ENCODE measurements at regions not wholly inside any gene's neighbourhood (a gene's known extent, or its start where the extent isn't known, plus 50 kb on each side); places are given as distances from the start of the nearest gene placed in this dataset.

DNA sequence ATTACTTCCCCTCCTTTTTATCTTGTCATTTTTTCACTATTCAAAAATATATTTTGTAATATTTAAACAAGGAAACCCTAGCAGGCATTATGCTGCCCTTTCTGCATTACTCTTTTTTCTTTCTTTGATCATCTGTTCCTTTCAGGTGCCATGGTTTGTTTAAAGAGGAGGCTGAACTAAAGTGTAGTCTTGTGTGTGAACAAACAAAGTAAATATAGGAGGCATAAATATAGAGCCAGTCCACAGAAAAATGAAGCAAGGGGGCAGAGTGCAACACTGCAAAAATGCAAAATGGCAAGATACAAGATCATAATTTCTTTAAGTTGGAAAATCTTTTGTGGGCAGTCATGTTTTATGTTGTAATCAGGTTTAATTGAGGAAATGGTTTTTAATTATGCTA, 947.3 kb upstream of the COX7C start:
- no peaks in the 10 kb centered on the region for H3K4me1 Mint-ChIP-seq (ENCODE audit: low read depth, unreplicated experiment)
- H3K4me3 Mint-ChIP-seq (ENCODE audit: low read depth, unreplicated experiment): no peak overlapping the region
- peaks cover 7% of the 10 kb centered on the region for H3K9me3 Mint-ChIP-seq (ENCODE audit: low read depth, unreplicated experiment)
- H3K36me3 Mint-ChIP-seq (ENCODE audit: insufficient read depth, unreplicated experiment): no peaks in the 10 kb centered on the region
- no peak for DNase-seq
- intact Hi-C loops (cut with micrococcal nuclease; ENCODE audit: unreplicated experiment): no loop called here
- TF ChIP-seq, protein P1, sequence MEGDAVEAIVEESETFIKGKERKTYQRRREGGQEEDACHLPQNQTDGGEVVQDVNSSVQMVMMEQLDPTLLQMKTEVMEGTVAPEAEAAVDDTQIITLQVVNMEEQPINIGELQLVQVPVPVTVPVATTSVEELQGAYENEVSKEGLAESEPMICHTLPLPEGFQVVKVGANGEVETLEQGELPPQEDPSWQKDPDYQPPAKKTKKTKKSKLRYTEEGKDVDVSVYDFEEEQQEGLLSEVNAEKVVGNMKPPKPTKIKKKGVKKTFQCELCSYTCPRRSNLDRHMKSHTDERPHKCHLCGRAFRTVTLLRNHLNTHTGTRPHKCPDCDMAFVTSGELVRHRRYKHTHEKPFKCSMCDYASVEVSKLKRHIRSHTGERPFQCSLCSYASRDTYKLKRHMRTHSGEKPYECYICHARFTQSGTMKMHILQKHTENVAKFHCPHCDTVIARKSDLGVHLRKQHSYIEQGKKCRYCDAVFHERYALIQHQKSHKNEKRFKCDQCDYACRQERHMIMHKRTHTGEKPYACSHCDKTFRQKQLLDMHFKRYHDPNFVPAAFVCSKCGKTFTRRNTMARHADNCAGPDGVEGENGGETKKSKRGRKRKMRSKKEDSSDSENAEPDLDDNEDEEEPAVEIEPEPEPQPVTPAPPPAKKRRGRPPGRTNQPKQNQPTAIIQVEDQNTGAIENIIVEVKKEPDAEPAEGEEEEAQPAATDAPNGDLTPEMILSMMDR (IDR thresholded peaks at IDR 0.05; ENCODE audit: unreplicated experiment): no peak
- H3K27me3 Mint-ChIP-seq (ENCODE audit: unreplicated experiment): no peaks in the 10 kb centered on the region
- H3K27ac Mint-ChIP-seq (ENCODE audit: unreplicated experiment): no peak overlapping the region
- CTCF ChIA-PET: no interaction called here
- BruUV-seq (replicated peaks): no TSS peak

DNA sequence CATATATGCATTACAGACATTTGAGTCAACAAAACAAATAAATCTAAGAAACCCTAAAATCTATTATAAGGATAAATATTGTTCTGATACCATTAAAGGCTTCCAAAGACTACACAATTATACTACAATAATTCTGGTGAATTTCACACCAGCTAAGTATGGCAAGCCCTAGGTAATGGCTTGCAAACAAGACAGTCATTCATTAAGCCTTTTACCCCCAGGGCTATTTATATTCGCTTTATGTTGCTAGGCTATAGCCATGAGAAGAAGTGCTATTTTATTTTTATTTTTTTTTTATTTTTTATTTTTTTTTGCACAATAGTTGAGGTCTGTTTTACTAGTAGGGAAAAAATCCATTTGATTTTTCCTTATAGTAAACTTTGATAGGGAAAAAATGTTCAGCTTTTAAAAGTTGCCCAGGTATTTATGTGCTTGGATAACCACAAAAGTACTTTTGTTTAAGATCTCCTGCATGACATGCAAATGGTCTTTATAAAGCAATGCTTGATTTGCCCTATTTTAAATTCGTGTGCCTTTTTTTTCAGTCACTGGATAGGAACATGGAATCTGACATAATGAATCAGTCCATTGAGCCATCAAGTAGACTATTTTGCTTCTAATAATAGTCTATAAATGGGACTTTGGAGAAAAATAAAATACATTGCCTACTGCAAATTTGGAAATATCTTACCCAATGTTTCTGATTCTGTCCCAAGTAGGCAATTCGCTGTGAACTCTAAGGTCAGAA, 946.3 kb upstream of the COX7C start:
- Mint-ChIP-seq H3K4me3 (ENCODE audit: low read depth, unreplicated experiment) (no peak overlapping the region), H3K36me3 (ENCODE audit: insufficient read depth, unreplicated experiment) (no peaks in the 10 kb centered on the region), H3K4me1 (ENCODE audit: low read depth, unreplicated experiment) (no peaks in the 10 kb centered on the region), H3K9me3 (ENCODE audit: low read depth, unreplicated experiment) (peaks cover 2% of the 10 kb centered on the region), H3K27ac (ENCODE audit: unreplicated experiment) (no peak overlapping the region), H3K27me3 (ENCODE audit: unreplicated experiment) (no peaks in the 10 kb centered on the region)
- no TSS peak for BruUV-seq (replicated peaks)
- no peak for DNase-seq
- CTCF ChIA-PET: no interaction called here
- intact Hi-C loops (cut with micrococcal nuclease; ENCODE audit: unreplicated experiment): no loop called here
- TF ChIP-seq, protein P1 (IDR thresholded peaks at IDR 0.05; ENCODE audit: unreplicated experiment): no peak

DNA sequence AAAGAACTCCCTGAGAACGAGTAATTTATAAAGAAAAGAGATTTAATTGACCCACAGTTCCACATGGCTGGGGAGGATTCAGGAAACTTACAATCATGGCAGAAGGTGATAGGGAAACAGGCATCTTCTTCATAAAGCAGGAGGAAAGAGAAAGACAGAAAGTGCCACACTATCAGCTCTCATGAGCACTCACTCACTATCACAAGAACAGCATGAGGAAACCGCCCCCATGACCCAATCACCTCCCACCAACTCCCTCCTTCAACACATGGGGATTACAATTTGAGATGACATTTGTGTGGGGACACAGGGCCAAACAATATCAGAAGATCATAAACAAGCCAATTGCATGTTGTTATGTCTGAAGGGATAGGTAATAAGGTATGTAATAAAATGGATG, 935.9 kb upstream of the COX7C start:
- no peak overlapping the region for H3K4me3 Mint-ChIP-seq (ENCODE audit: low read depth, unreplicated experiment)
- H3K4me1 Mint-ChIP-seq (ENCODE audit: low read depth, unreplicated experiment): no peaks in the 10 kb centered on the region
- DNase-seq: no peak
- intact Hi-C loops (cut with micrococcal nuclease; ENCODE audit: unreplicated experiment): no loop called here
- no peaks in the 10 kb centered on the region for H3K36me3 Mint-ChIP-seq (ENCODE audit: insufficient read depth, unreplicated experiment)
- H3K9me3 Mint-ChIP-seq (ENCODE audit: low read depth, unreplicated experiment): no peaks in the 10 kb centered on the region
- BruUV-seq (replicated peaks): no TSS peak
- no peaks in the 10 kb centered on the region for H3K27me3 Mint-ChIP-seq (ENCODE audit: unreplicated experiment)
- CTCF ChIA-PET: no interaction called here
- H3K27ac Mint-ChIP-seq (ENCODE audit: unreplicated experiment): no peak overlapping the region
- TF ChIP-seq, protein P1 (IDR thresholded peaks at IDR 0.05; ENCODE audit: unreplicated experiment): no peak

DNA sequence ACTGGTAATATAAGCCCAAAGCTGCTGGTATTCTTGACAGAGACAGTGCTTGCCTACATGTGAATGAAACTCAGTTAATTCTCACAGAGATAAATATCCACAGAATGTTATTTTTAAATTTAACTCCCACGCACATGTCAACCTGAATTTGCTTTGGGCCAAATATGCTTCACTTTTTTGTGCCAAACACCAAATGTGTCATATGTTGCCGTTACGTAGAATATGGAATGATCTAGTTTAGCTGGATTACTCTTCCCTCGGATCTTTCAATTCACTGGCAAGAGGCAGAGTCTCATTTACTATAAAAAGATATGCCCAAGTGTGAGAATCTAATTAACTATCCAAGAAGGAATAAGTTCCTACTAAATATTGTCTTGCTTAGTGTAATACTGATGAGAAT, 933.4 kb upstream of the COX7C start:
- no peak overlapping the region for H3K4me3 Mint-ChIP-seq (ENCODE audit: low read depth, unreplicated experiment)
- no peak overlapping the region for H3K27ac Mint-ChIP-seq (ENCODE audit: unreplicated experiment)
- BruUV-seq (replicated peaks): no TSS peak
- H3K27me3 Mint-ChIP-seq (ENCODE audit: unreplicated experiment): no peaks in the 10 kb centered on the region
- H3K36me3 Mint-ChIP-seq (ENCODE audit: insufficient read depth, unreplicated experiment): no peaks in the 10 kb centered on the region
- DNase-seq: no peak
- H3K9me3 Mint-ChIP-seq (ENCODE audit: low read depth, unreplicated experiment): no peaks in the 10 kb centered on the region
- intact Hi-C loops (cut with micrococcal nuclease; ENCODE audit: unreplicated experiment): no loop called here
- H3K4me1 Mint-ChIP-seq (ENCODE audit: low read depth, unreplicated experiment): no peaks in the 10 kb centered on the region
- CTCF ChIA-PET: no interaction called here
- TF ChIP-seq, protein P1 (IDR thresholded peaks at IDR 0.05; ENCODE audit: unreplicated experiment): no peak
